Endothelial cell of umbilical vein (primary cell): ENCODE measurements at regions not wholly inside any gene's neighbourhood (a gene's known extent, or its start where the extent isn't known, plus 50 kb on each side); places are given as distances from the start of the nearest gene placed in this dataset.

Source experiments
- BruUV-seq: library from RNA; stranded (reverse); fragments of 400-500 nt; replicated peaks from 2 replicates; lab custom pipeline; 2021; lab: Mats Ljungman, UMichigan
- CTCF ChIA-PET: fragments of 300-600, 350-600 bp; sonication (Branson Sonifier 250); formaldehyde crosslinking; loops from one replicate; lab custom pipeline; 2021; ENCODE audit warnings: antibody characterized with exemption, inconsistent platforms; lab: Charles Lee
- POLR2A ChIA-PET: fragments of 300-600, 350-600 bp; sonication (Branson Sonifier 250); formaldehyde crosslinking; loops from one replicate; lab custom pipeline; 2021; ENCODE audit warnings: antibody characterized with exemption, inconsistent platforms; lab: Charles Lee
- DNase-seq: peaks from one replicate; pipeline ENCODE4 v3.0.0-alpha.2; 2011; ENCODE audit warnings: low read depth, low spot score
- FAIRE-seq: peaks from 2 replicates; lab custom pipeline; 2011; peaks lifted over from hg19 to GRCh38; lab: Jason Lieb, UNC
- H2AFZ ChIP-seq: 2 replicates; pipeline ENCODE4 v1.6.0; 2012; ENCODE audit warnings: low read depth, low read length, control low read depth, inconsistent platforms
- H3K27ac ChIP-seq: 2 replicates; pipeline ENCODE4 v1.5.1; 2011; ENCODE audit warnings: low read depth, mild to moderate bottlenecking, control low read depth, low read length, moderate library complexity; ENCODE audit not compliant: insufficient read depth
- H3K27me3 ChIP-seq, 2 experiments: 2 replicates each; pipeline versions ENCODE4 v1.6.0 to v1.6.1; 2011; ENCODE audit warnings: low read length in 2 of 2, mixed read lengths in 1 of 2; ENCODE audit not compliant: control insufficient read depth in 2 of 2, insufficient read depth in 2 of 2
- H3K36me3 ChIP-seq, 2 experiments: 2 replicates in 1 of 2; 3 replicates in 1 of 2; pipeline ENCODE4 v1.5.1; 2011; ENCODE audit warnings: low read length in 2 of 2, mild to moderate bottlenecking in 1 of 2, moderate library complexity in 1 of 2; ENCODE audit not compliant: control insufficient read depth in 2 of 2, insufficient read depth in 2 of 2; ENCODE audit errors: extremely low read depth in 1 of 2
- H3K4me1 ChIP-seq: 3 replicates; pipeline ENCODE4 v1.5.1; 2011; ENCODE audit warnings: mild to moderate bottlenecking, low read length; ENCODE audit not compliant: control insufficient read depth, insufficient read depth; ENCODE audit errors: extremely low read depth
- H3K4me2 ChIP-seq: 2 replicates; pipeline ENCODE4 v1.6.1; 2011; ENCODE audit warnings: low read length, control low read depth, mixed read lengths; ENCODE audit not compliant: insufficient read depth
- H3K4me3 ChIP-seq, 3 experiments: fragments of 200-600 bp in 1 of 3; sonication (generic), shearing (Covaris generic) in 1 of 3; replicated peaks in 1 of 3; 2 replicates each; pipeline ENCODE4 v1.5.1; 2011 to 2016; ENCODE audit warnings: control low read depth in 3 of 3, low read length in 3 of 3, mild to moderate bottlenecking in 2 of 3, inconsistent platforms in 1 of 3, low read depth in 1 of 3, moderate library complexity in 1 of 3; ENCODE audit not compliant: insufficient read depth in 1 of 3
- H3K79me2 ChIP-seq: 2 replicates; pipeline ENCODE4 v1.6.0; 2012; ENCODE audit warnings: low read length, inconsistent platforms; ENCODE audit not compliant: control insufficient read depth, insufficient read depth
- H3K9ac ChIP-seq: replicated peaks from 2 replicates; pipeline ENCODE3; 2011; ENCODE audit warnings: low read length, control low read depth; ENCODE audit not compliant: insufficient read depth; ENCODE audit errors: extremely low read depth
- H3K9me1 ChIP-seq: replicated peaks from 3 replicates; pipeline ENCODE4 v1.6.0; 2011; ENCODE audit warnings: mild to moderate bottlenecking, low read length; ENCODE audit not compliant: control insufficient read depth, insufficient read depth; ENCODE audit errors: extremely low read depth
- H3K9me3 ChIP-seq: replicated peaks from 2 replicates; pipeline ENCODE4 v1.5.1; 2012; ENCODE audit warnings: low read length, inconsistent platforms; ENCODE audit not compliant: control insufficient read depth, insufficient read depth
- H4K20me1 ChIP-seq: replicated peaks from 2 replicates; pipeline ENCODE3; 2011; ENCODE audit warnings: mild to moderate bottlenecking, low read length; ENCODE audit not compliant: control insufficient read depth, insufficient read depth; ENCODE audit errors: extremely low read depth
- EZH2 ChIP-seq: IDR thresholded peaks from 2 replicates; pipeline ENCODE4 v1.6.1; 2012; ENCODE audit warnings: borderline replicate concordance, low read depth, mild to moderate bottlenecking, moderate library complexity, low read length, inconsistent platforms; ENCODE audit not compliant: severe bottlenecking
- FOS ChIP-seq: IDR thresholded peaks from 2 replicates; pipeline ENCODE4 v1.6.1; 2011; ENCODE audit warnings: mild to moderate bottlenecking, low read length, moderate library complexity, borderline replicate concordance; ENCODE audit not compliant: insufficient read depth
- GATA2 ChIP-seq: IDR thresholded peaks from 2 replicates; pipeline ENCODE4 v1.7.0; 2011; ENCODE audit warnings: low read depth, mild to moderate bottlenecking, moderate library complexity, mixed read lengths, low read length; ENCODE audit not compliant: insufficient read length, insufficient read depth
- JUN ChIP-seq: IDR thresholded peaks from 2 replicates; pipeline ENCODE4 v1.6.1; 2011; ENCODE audit warnings: borderline replicate concordance, low read depth; ENCODE audit not compliant: insufficient read length, insufficient read depth
- MYC ChIP-seq: IDR thresholded peaks from one replicate; pipeline ENCODE4 v1.6.1; 2011; ENCODE audit warnings: mild to moderate bottlenecking, low read depth, low read length
- POLR2A ChIP-seq: IDR thresholded peaks from 2 replicates; pipeline ENCODE4 v1.6.1; 2012; ENCODE audit warnings: low read depth, mild to moderate bottlenecking, control low read depth, low read length
- POLR2AphosphoS5 ChIP-seq: IDR thresholded peaks from 2 replicates; pipeline ENCODE4 v1.6.1; 2012; ENCODE audit warnings: low read depth, mild to moderate bottlenecking, control low read depth, low read length, moderate library complexity; ENCODE audit not compliant: insufficient read depth
- dilution Hi-C: fragments of 300-500 bp; cut with MboI; formaldehyde crosslinking; loops from one replicate; pipeline ENCODE4 v1.15.0; 2019; ENCODE audit warnings: low sequenced_read_pairs; ENCODE audit not compliant: extremely low pct_ligation_motif_present
- intact Hi-C: fragments of 100-400 bp; cut with micrococcal nuclease; formaldehyde crosslinking; loops from one replicate; pipeline ENCODE4 v1.10.0; 2022
- TF ChIP-seq, protein P1 (sequence below), 2 donors: IDR thresholded peaks; 1 replicate in 1 of 2; 2 replicates in 1 of 2; pipeline ENCODE4 v1.5.1; 2011; ENCODE audit warnings: low read length in 2 of 2, mild to moderate bottlenecking in 2 of 2, moderate library complexity in 2 of 2, control low read depth in 1 of 2, inconsistent platforms in 1 of 2, low read depth in 1 of 2; ENCODE audit not compliant: insufficient read depth in 1 of 2; ENCODE audit errors: extremely low read depth in 1 of 2
- TF ChIP-seq, protein P2 (sequence below): IDR thresholded peaks from 2 replicates; pipeline ENCODE4 v1.6.1; 2011; ENCODE audit not compliant: insufficient read depth, insufficient read length

DNA sequence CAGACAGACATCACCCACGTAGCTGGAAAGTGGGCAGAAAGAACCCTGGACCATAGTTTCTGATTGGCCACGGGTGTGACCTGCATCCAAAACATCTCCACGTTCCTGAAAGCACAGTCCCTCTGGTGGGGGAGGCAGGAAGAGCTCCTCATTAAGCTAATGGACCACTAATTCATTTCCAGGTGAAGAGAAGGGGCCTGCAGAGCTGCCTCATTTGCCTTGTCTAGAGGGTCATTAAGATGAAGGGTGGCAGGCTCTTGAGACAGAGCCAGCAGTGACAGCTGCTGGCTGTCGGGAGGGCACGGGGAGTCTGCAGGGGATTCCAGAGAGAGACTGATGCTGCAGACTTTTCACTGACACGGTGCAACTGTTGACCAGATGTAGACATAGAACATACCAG, 149.6 kb upstream of the OPCML start:
- FAIRE-seq (no peak), DNase-seq (no peak)
- POLR2A ChIA-PET = no interaction called here
- Histone ChIP-seq H4K20me1 (no peaks in the 10 kb centered on the region), H3K27ac (no peak overlapping the region), H3K36me3 (no peaks in the 10 kb centered on the region), H2AFZ (no peak overlapping the region), H3K4me2 (no peak overlapping the region), H3K9me3 (peaks cover 2% of the 10 kb centered on the region), H3K4me3 (no peak overlapping the region), H3K79me2 (no peaks in the 10 kb centered on the region), H3K4me1 (no peaks in the 10 kb centered on the region), H3K9ac (no peak overlapping the region), H3K9me1 (no peaks in the 10 kb centered on the region), H3K27me3 (no peaks in the 10 kb centered on the region)
- no TSS peak for BruUV-seq
- dilution Hi-C loops = no loop called here
- intact Hi-C loops = no loop called here
- TF ChIP-seq, protein P1, sequence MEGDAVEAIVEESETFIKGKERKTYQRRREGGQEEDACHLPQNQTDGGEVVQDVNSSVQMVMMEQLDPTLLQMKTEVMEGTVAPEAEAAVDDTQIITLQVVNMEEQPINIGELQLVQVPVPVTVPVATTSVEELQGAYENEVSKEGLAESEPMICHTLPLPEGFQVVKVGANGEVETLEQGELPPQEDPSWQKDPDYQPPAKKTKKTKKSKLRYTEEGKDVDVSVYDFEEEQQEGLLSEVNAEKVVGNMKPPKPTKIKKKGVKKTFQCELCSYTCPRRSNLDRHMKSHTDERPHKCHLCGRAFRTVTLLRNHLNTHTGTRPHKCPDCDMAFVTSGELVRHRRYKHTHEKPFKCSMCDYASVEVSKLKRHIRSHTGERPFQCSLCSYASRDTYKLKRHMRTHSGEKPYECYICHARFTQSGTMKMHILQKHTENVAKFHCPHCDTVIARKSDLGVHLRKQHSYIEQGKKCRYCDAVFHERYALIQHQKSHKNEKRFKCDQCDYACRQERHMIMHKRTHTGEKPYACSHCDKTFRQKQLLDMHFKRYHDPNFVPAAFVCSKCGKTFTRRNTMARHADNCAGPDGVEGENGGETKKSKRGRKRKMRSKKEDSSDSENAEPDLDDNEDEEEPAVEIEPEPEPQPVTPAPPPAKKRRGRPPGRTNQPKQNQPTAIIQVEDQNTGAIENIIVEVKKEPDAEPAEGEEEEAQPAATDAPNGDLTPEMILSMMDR (IDR thresholded peaks at IDR 0.05; ENCODE audit: extremely low read depth in 1 of 2, insufficient read depth in 1 of 2, low read depth in 1 of 2, low read length in 2 of 2) = no peak
- TF ChIP-seq JUN = no peak
- TF ChIP-seq FOS = no peak
- TF ChIP-seq, protein P2, sequence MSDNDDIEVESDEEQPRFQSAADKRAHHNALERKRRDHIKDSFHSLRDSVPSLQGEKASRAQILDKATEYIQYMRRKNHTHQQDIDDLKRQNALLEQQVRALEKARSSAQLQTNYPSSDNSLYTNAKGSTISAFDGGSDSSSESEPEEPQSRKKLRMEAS = no peak
- no peak for TF ChIP-seq POLR2AphosphoS5
- TF ChIP-seq EZH2 = no peak
- no peak for TF ChIP-seq MYC
- no peak for TF ChIP-seq POLR2A
- TF ChIP-seq GATA2 = no peak
- CTCF ChIA-PET = no interaction called here
